ENCODE measurements at regions not wholly inside any gene's neighbourhood (a gene's known extent, or its start where the extent isn't known, plus 50 kb on each side); places are given as distances from the start of the nearest gene placed in this dataset.

GRCh38 chr4:115259642-115260041 lies 146.2 kb upstream of the NDST4 start:
- Histone ChIP-seq H4K20me1 (ENCODE audit: control insufficient read depth, extremely low read depth, insufficient read depth, low read length) (no peaks in the 10 kb centered on the region), H2AFZ (ENCODE audit: low read length) (no peak overlapping the region), H3K27ac (ENCODE audit: insufficient read depth, low read length) (no peak overlapping the region), H3K4me2 (ENCODE audit: extremely low read depth, insufficient read depth, low read length) (no peak overlapping the region), H3K9ac (ENCODE audit: insufficient read depth, low read length) (no peak overlapping the region), H3K9me3 (ENCODE audit: control insufficient read depth, insufficient read depth, low read depth, low read length) (no peaks in the 10 kb centered on the region), H3K79me2 (ENCODE audit: control insufficient read depth, insufficient read depth, low read length) (no peaks in the 10 kb centered on the region), H3K4me1 (ENCODE audit: control insufficient read depth, extremely low read depth, insufficient read depth, low read length) (no peaks in the 10 kb centered on the region), H3K4me3 (replicated peaks in 1 of 4; ENCODE audit: control extremely low read depth in 1 of 4, insufficient read depth in 1 of 4, low read depth in 3 of 4, low read length in 4 of 4) (no peak overlapping the region), H3K36me3 (ENCODE audit: control insufficient read depth, insufficient read depth, low read length) (no peaks in the 10 kb centered on the region), H3K27me3 (ENCODE audit: control insufficient read depth, insufficient read depth, low read length) (no peaks in the 10 kb centered on the region)
- no peak for TF ChIP-seq EZH2 (IDR thresholded peaks at IDR 0.05; ENCODE audit: low read length, missing control alignments)
- TF ChIP-seq CTCF (conservative IDR thresholded peaks at IDR 0.05 in 1 of 2, IDR thresholded peaks at IDR 0.05 in 1 of 2; ENCODE audit: low read depth in 1 of 2, low read length in 2 of 2): no peak
- no peak for DNase-seq (ENCODE audit: low read depth in 2 of 2)

GRCh38 chr4:115249808-115250207 lies 136.4 kb upstream of the NDST4 start:
- Histone ChIP-seq H2AFZ (ENCODE audit: low read length) (no peak overlapping the region), H3K4me3 (replicated peaks in 1 of 4; ENCODE audit: control extremely low read depth in 1 of 4, insufficient read depth in 1 of 4, low read depth in 3 of 4, low read length in 4 of 4) (no peak overlapping the region), H3K27me3 (ENCODE audit: control insufficient read depth, insufficient read depth, low read length) (no peaks in the 10 kb centered on the region), H3K27ac (ENCODE audit: insufficient read depth, low read length) (no peak overlapping the region), H3K4me2 (ENCODE audit: extremely low read depth, insufficient read depth, low read length) (no peak overlapping the region), H3K4me1 (ENCODE audit: control insufficient read depth, extremely low read depth, insufficient read depth, low read length) (no peaks in the 10 kb centered on the region), H3K9ac (ENCODE audit: insufficient read depth, low read length) (no peak overlapping the region), H4K20me1 (ENCODE audit: control insufficient read depth, extremely low read depth, insufficient read depth, low read length) (no peaks in the 10 kb centered on the region), H3K9me3 (ENCODE audit: control insufficient read depth, insufficient read depth, low read depth, low read length) (no peaks in the 10 kb centered on the region), H3K36me3 (ENCODE audit: control insufficient read depth, insufficient read depth, low read length) (no peaks in the 10 kb centered on the region), H3K79me2 (ENCODE audit: control insufficient read depth, insufficient read depth, low read length) (no peaks in the 10 kb centered on the region)
- TF ChIP-seq CTCF (conservative IDR thresholded peaks at IDR 0.05 in 1 of 2, IDR thresholded peaks at IDR 0.05 in 1 of 2; ENCODE audit: low read depth in 1 of 2, low read length in 2 of 2): no peak
- no peak for TF ChIP-seq EZH2 (IDR thresholded peaks at IDR 0.05; ENCODE audit: low read length, missing control alignments)
- DNase-seq (ENCODE audit: low read depth in 2 of 2): peak in 1 of 2 donors; percentile 34

GRCh38 chr4:115234405-115235093 lies 121.1 kb upstream of the NDST4 start:
- Histone ChIP-seq H2AFZ (ENCODE audit: low read length) (no peak overlapping the region), H3K27me3 (ENCODE audit: control insufficient read depth, insufficient read depth, low read length) (no peaks in the 10 kb centered on the region), H3K9ac (ENCODE audit: insufficient read depth, low read length) (no peak overlapping the region), H3K4me3 (replicated peaks in 1 of 4; ENCODE audit: control extremely low read depth in 1 of 4, insufficient read depth in 1 of 4, low read depth in 3 of 4, low read length in 4 of 4) (no peak overlapping the region), H3K79me2 (ENCODE audit: control insufficient read depth, insufficient read depth, low read length) (no peaks in the 10 kb centered on the region), H4K20me1 (ENCODE audit: control insufficient read depth, extremely low read depth, insufficient read depth, low read length) (no peaks in the 10 kb centered on the region), H3K4me1 (ENCODE audit: control insufficient read depth, extremely low read depth, insufficient read depth, low read length) (no peaks in the 10 kb centered on the region), H3K36me3 (ENCODE audit: control insufficient read depth, insufficient read depth, low read length) (no peaks in the 10 kb centered on the region), H3K4me2 (ENCODE audit: extremely low read depth, insufficient read depth, low read length) (no peak overlapping the region), H3K27ac (ENCODE audit: insufficient read depth, low read length) (no peak overlapping the region), H3K9me3 (ENCODE audit: control insufficient read depth, insufficient read depth, low read depth, low read length) (no peaks in the 10 kb centered on the region)
- no peak for DNase-seq (ENCODE audit: low read depth in 2 of 2)
- no peak for TF ChIP-seq CTCF (conservative IDR thresholded peaks at IDR 0.05 in 1 of 2, IDR thresholded peaks at IDR 0.05 in 1 of 2; ENCODE audit: low read depth in 1 of 2, low read length in 2 of 2)
- TF ChIP-seq EZH2 (IDR thresholded peaks at IDR 0.05; ENCODE audit: low read length, missing control alignments): no peak
